Suprapubic skin (tissue), 4 donors: ENCODE measurements at regions not wholly inside any gene's neighbourhood (a gene's known extent, or its start where the extent isn't known, plus 50 kb on each side); places are given as distances from the start of the nearest gene placed in this dataset.

Source experiments
- DNase-seq, 2 donors: peaks; one replicate each; pipeline ENCODE4 v3.0.0-alpha.2; 2019; ENCODE audit warnings: low spot score in 2 of 2
- H3K27ac ChIP-seq: fragments of 200-600 bp; sonication (generic); one replicate; pipeline ENCODE4 v1.5.1; 2019
- H3K27me3 ChIP-seq: fragments of 200-600 bp; sonication (generic); one replicate; pipeline ENCODE4 v1.5.1; 2019
- H3K36me3 ChIP-seq: fragments of 200-600 bp; sonication (generic); one replicate; pipeline ENCODE4 v1.5.1; 2019
- H3K4me1 ChIP-seq: fragments of 200-600 bp; sonication (generic); one replicate; pipeline ENCODE4 v1.5.1; 2019
- H3K4me3 ChIP-seq: fragments of 200-600 bp; sonication (generic); one replicate; pipeline ENCODE4 v1.5.1; 2019; ENCODE audit warnings: mild to moderate bottlenecking
- H3K9me3 ChIP-seq: fragments of 200-600 bp; sonication (generic); one replicate; pipeline ENCODE4 v1.5.1; 2019
- CTCF ChIP-seq, 2 donors: fragments of 200-600 bp in 1 of 2; fragments of 450-650 bp in 1 of 2; sonication (generic) in 1 of 2; IDR thresholded peaks; one replicate each; pipeline ENCODE4 v1.5.1; 2016 to 2019; ENCODE audit warnings: antibody characterized with exemption in 2 of 2, mild to moderate bottlenecking in 1 of 2, moderate library complexity in 1 of 2
- EP300 ChIP-seq: sonication (generic); formaldehyde crosslinking; IDR thresholded peaks from one replicate; pipeline ENCODE4 v1.6.1; 2017; ENCODE audit warnings: antibody characterized with exemption
- POLR2A ChIP-seq, 2 donors: fragments of 450-650 bp; IDR thresholded peaks; one replicate each; pipeline ENCODE4 v1.6.1; 2017; ENCODE audit warnings: antibody characterized with exemption in 2 of 2, mild to moderate bottlenecking in 2 of 2, moderate library complexity in 2 of 2
- POLR2AphosphoS5 ChIP-seq, 3 donors: sonication (generic); formaldehyde crosslinking; IDR thresholded peaks; one replicate each; pipeline ENCODE4 v1.6.1; 2017; ENCODE audit warnings: antibody characterized with exemption in 3 of 3
- WGBS: methylation state at CpG from one replicate; pipeline ENCODE4 v1.1.5; 2018; 5-methylcytosine and 5-hydroxymethylcytosine counted together

- no peaks in the 10 kb centered on the region for H3K4me1 ChIP-seq
- H3K27ac ChIP-seq: no peak overlapping the region
- DNase-seq: no peak
- no peaks in the 10 kb centered on the region for H3K36me3 ChIP-seq
- no peaks in the 10 kb centered on the region for H3K9me3 ChIP-seq
- H3K27me3 ChIP-seq: peaks cover 9% of the 10 kb centered on the region
- TF ChIP-seq POLR2AphosphoS5 (IDR thresholded peaks at IDR 0.05) (no peak), EP300 (no peak), CTCF (IDR thresholded peaks at IDR 0.05) (no peak), POLR2A (IDR thresholded peaks at IDR 0.05) (no peak)
- no peak overlapping the region for H3K4me3 ChIP-seq
- 76% methylated on average over 4 of the region's 4 CpGs for WGBS
These were observed 77.6 kb upstream of the UNC5B start for GRCh38 chr10:71134732-71135211.

- WGBS: 90% methylated on average over 3 of the region's 3 CpGs
- Histone ChIP-seq H3K27me3 (peaks cover 9% of the 10 kb centered on the region), H3K27ac (no peak overlapping the region), H3K4me1 (no peaks in the 10 kb centered on the region), H3K4me3 (no peak overlapping the region), H3K9me3 (no peaks in the 10 kb centered on the region), H3K36me3 (no peaks in the 10 kb centered on the region)
- no peak for DNase-seq
- TF ChIP-seq CTCF (IDR thresholded peaks at IDR 0.05): no peak
- TF ChIP-seq POLR2A (IDR thresholded peaks at IDR 0.05): no peak
- no peak for TF ChIP-seq POLR2AphosphoS5 (IDR thresholded peaks at IDR 0.05)
- TF ChIP-seq EP300: no peak
These were observed 77.1 kb upstream of the UNC5B start for GRCh38 chr10:71135236-71135635.

GRCh38 chr10:71136036-71136721, 76.2 kb upstream of the UNC5B start:
- no peak overlapping the region for H3K4me3 ChIP-seq
- no peaks in the 10 kb centered on the region for H3K4me1 ChIP-seq
- peaks cover 9% of the 10 kb centered on the region for H3K27me3 ChIP-seq
- no peak overlapping the region for H3K27ac ChIP-seq
- whole genome bisulfite sequencing: 85% methylated on average over 8 of the region's 8 CpGs
- H3K9me3 ChIP-seq: no peaks in the 10 kb centered on the region
- no peak for DNase-seq
- no peak for TF ChIP-seq CTCF (IDR thresholded peaks at IDR 0.05)
- TF ChIP-seq POLR2A (IDR thresholded peaks at IDR 0.05): no peak
- H3K36me3 ChIP-seq: no peaks in the 10 kb centered on the region

GRCh38 chr10:71137701-71138100, 74.7 kb upstream of the UNC5B start:
- no peaks in the 10 kb centered on the region for H3K36me3 ChIP-seq
- DNase-seq: no peak
- H3K4me1 ChIP-seq: no peaks in the 10 kb centered on the region
- no peak overlapping the region for H3K27ac ChIP-seq
- no peak for TF ChIP-seq POLR2A (IDR thresholded peaks at IDR 0.05)
- TF ChIP-seq EP300: no peak
- no peak for TF ChIP-seq CTCF (IDR thresholded peaks at IDR 0.05)
- TF ChIP-seq POLR2AphosphoS5 (IDR thresholded peaks at IDR 0.05): no peak
- no peaks in the 10 kb centered on the region for H3K9me3 ChIP-seq
- peaks cover 12% of the 10 kb centered on the region for H3K27me3 ChIP-seq
- 100% methylated on average over 2 of the region's 2 CpGs for WGBS
- no peak overlapping the region for H3K4me3 ChIP-seq

GRCh38 chr10:71138166-71138830, 74.1 kb upstream of the UNC5B start:
- no peak overlapping the region for H3K27ac ChIP-seq
- no peak for DNase-seq
- H3K27me3 ChIP-seq: peaks cover 9% of the 10 kb centered on the region
- WGBS: 68% methylated on average over 13 of the region's 14 CpGs
- H3K36me3 ChIP-seq: no peaks in the 10 kb centered on the region
- TF ChIP-seq EP300: no peak
- no peak for TF ChIP-seq POLR2A (IDR thresholded peaks at IDR 0.05)
- no peak for TF ChIP-seq CTCF (IDR thresholded peaks at IDR 0.05)
- no peak for TF ChIP-seq POLR2AphosphoS5 (IDR thresholded peaks at IDR 0.05)
- H3K4me3 ChIP-seq: no peak overlapping the region
- H3K9me3 ChIP-seq: no peaks in the 10 kb centered on the region
- H3K4me1 ChIP-seq: no peaks in the 10 kb centered on the region
